Adrenal gland (tissue), 5 donors: ENCODE measurements at regions not wholly inside any gene's neighbourhood (a gene's known extent, or its start where the extent isn't known, plus 50 kb on each side); places are given as distances from the start of the nearest gene placed in this dataset.

Source experiments
- POLR2A ChIP-seq, 2 donors: fragments of 450-650 bp; IDR thresholded peaks; one replicate each; pipeline ENCODE4 v1.6.1; 2017; ENCODE audit warnings: antibody characterized with exemption in 2 of 2, mild to moderate bottlenecking in 2 of 2, moderate library complexity in 1 of 2
- TF ChIP-seq, protein P1 (sequence below), 6 experiments: fragments of 450-650 bp in 4 of 6; fragments of 200-600 bp in 2 of 6; sonication (generic) in 1 of 6; IDR thresholded peaks; 1 replicate in 5 of 6; 2 replicates in 1 of 6; pipeline versions ENCODE4 v1.5.1 to v1.8.0; 2016 to 2021; ENCODE audit warnings: antibody characterized with exemption in 6 of 6, mild to moderate bottlenecking in 2 of 6, moderate library complexity in 1 of 6
- donor health status: DM: no; HTN: no; CAD: no.

DNA sequence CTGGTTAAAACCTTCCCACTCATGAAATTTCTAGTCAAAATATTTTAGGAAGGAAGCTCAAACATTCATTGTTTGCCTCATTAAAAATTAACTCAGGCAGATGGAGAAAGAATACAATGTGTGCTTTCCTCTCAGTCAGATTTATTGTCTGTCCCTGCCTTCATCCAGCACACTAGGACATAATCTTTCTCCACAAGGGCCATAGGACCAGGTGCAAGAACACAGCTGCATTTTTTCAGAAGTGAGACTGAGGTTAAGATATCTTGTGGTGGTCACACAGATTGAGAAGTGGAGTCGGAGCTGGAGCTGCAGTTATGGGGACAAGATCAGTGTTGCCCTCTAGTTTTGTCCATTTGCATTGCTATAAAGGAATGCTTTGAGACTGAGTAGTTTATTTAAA lies 666.3 kb downstream of the CCSER2 start:
- TF ChIP-seq, protein P1, sequence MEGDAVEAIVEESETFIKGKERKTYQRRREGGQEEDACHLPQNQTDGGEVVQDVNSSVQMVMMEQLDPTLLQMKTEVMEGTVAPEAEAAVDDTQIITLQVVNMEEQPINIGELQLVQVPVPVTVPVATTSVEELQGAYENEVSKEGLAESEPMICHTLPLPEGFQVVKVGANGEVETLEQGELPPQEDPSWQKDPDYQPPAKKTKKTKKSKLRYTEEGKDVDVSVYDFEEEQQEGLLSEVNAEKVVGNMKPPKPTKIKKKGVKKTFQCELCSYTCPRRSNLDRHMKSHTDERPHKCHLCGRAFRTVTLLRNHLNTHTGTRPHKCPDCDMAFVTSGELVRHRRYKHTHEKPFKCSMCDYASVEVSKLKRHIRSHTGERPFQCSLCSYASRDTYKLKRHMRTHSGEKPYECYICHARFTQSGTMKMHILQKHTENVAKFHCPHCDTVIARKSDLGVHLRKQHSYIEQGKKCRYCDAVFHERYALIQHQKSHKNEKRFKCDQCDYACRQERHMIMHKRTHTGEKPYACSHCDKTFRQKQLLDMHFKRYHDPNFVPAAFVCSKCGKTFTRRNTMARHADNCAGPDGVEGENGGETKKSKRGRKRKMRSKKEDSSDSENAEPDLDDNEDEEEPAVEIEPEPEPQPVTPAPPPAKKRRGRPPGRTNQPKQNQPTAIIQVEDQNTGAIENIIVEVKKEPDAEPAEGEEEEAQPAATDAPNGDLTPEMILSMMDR (IDR thresholded peaks at IDR 0.05): no peak
- TF ChIP-seq POLR2A (IDR thresholded peaks at IDR 0.05): no peak
